ENCODE measurements at regions not wholly inside any gene's neighbourhood (a gene's known extent, or its start where the extent isn't known, plus 50 kb on each side); places are given as distances from the start of the nearest gene placed in this dataset.

- H3K9ac ChIP-seq = no peak overlapping the region
- no peaks in the 10 kb centered on the region for H3K36me3 Mint-ChIP-seq
- H3K4me1 ChIP-seq = peaks cover 24% of the 10 kb centered on the region
- DNase-seq (ENCODE audit: low spot score) = no peak
- no peak overlapping the region for H3K4me3 ChIP-seq
- H3K4me1 Mint-ChIP-seq = peaks cover 22% of the 10 kb centered on the region
- no peak overlapping the region for H3K4me2 ChIP-seq
- no peak overlapping the region for H3K27ac ChIP-seq
- H3K79me2 ChIP-seq (ENCODE audit: low read depth) = no peaks in the 10 kb centered on the region
- no peaks in the 10 kb centered on the region for H3F3A ChIP-seq (ENCODE audit: low read depth)
- H3K27me3 ChIP-seq = no peaks in the 10 kb centered on the region
- no peak overlapping the region for H2AFZ ChIP-seq (replicated peaks)
- H3K36me3 ChIP-seq = no peaks in the 10 kb centered on the region
- no peaks in the 10 kb centered on the region for H3K9me3 Mint-ChIP-seq
- H3K27me3 Mint-ChIP-seq (ENCODE audit: insufficient read depth, low read depth) = peaks cover 3% of the 10 kb centered on the region
- no peak overlapping the region for H3K4me3 Mint-ChIP-seq
- no peak for TF ChIP-seq EZH2 (IDR thresholded peaks at IDR 0.05)
- TF ChIP-seq CTCF (IDR thresholded peaks at IDR 0.05) = no peak
- no peak for TF ChIP-seq EZH2phosphoT487 (IDR thresholded peaks at IDR 0.05)
- H3K27ac Mint-ChIP-seq = no peak overlapping the region
- H3K9me3 ChIP-seq (ENCODE audit: low read depth) = no peaks in the 10 kb centered on the region
- no peaks in the 10 kb centered on the region for H4K20me1 ChIP-seq (ENCODE audit: low read depth)
Observed at GRCh38 chr10:129392855-129393254, 74.2 kb upstream of the MGMT start.

GRCh38 chr10:129393812-129394211, 73.2 kb upstream of the MGMT start:
- TF ChIP-seq CTCF (IDR thresholded peaks at IDR 0.05) (no peak), EZH2phosphoT487 (IDR thresholded peaks at IDR 0.05) (no peak), EZH2 (IDR thresholded peaks at IDR 0.05) (no peak)
- DNase-seq (ENCODE audit: low spot score) = no peak
- no peaks in the 10 kb centered on the region for H3F3A ChIP-seq (ENCODE audit: low read depth)

GRCh38 chr10:129394518-129395328, 72.3 kb upstream of the MGMT start:
- Mint-ChIP-seq H3K4me1 (peaks cover 22% of the 10 kb centered on the region), H3K36me3 (no peaks in the 10 kb centered on the region), H3K9me3 (no peaks in the 10 kb centered on the region), H3K27me3 (ENCODE audit: insufficient read depth, low read depth) (peaks cover 3% of the 10 kb centered on the region), H3K4me3 (peak overlapping the region; percentile 65), H3K27ac (no peak overlapping the region)
- H2AFZ ChIP-seq (replicated peaks) = no peak overlapping the region
- H3K79me2 ChIP-seq (ENCODE audit: low read depth) = no peaks in the 10 kb centered on the region
- H3K4me1 ChIP-seq = peaks cover 24% of the 10 kb centered on the region
- H3F3A ChIP-seq (ENCODE audit: low read depth) = no peaks in the 10 kb centered on the region
- no peak overlapping the region for H3K27ac ChIP-seq
- no peak overlapping the region for H3K4me2 ChIP-seq
- H3K4me3 ChIP-seq = no peak overlapping the region
- no peaks in the 10 kb centered on the region for H4K20me1 ChIP-seq (ENCODE audit: low read depth)
- no peak overlapping the region for H3K9ac ChIP-seq
- no peaks in the 10 kb centered on the region for H3K36me3 ChIP-seq
- no peaks in the 10 kb centered on the region for H3K27me3 ChIP-seq
- TF ChIP-seq CTCF (IDR thresholded peaks at IDR 0.05) (no peak), EZH2 (IDR thresholded peaks at IDR 0.05) (no peak), EZH2phosphoT487 (IDR thresholded peaks at IDR 0.05) (no peak)
- H3K9me3 ChIP-seq (ENCODE audit: low read depth) = no peaks in the 10 kb centered on the region
- DNase-seq (ENCODE audit: low spot score) = no peak

More at GRCh38 chr10:129393812-129394211, 73.2 kb upstream of the MGMT start:
- Histone ChIP-seq H3K9me3 (ENCODE audit: low read depth) (no peaks in the 10 kb centered on the region), H3K79me2 (ENCODE audit: low read depth) (no peaks in the 10 kb centered on the region), H3K4me1 (peaks cover 24% of the 10 kb centered on the region), H3K27ac (no peak overlapping the region), H4K20me1 (ENCODE audit: low read depth) (no peaks in the 10 kb centered on the region), H3K36me3 (no peaks in the 10 kb centered on the region), H3K4me2 (no peak overlapping the region), H2AFZ (replicated peaks) (no peak overlapping the region), H3K9ac (no peak overlapping the region), H3K27me3 (no peaks in the 10 kb centered on the region), H3K4me3 (no peak overlapping the region)
- Mint-ChIP-seq H3K27ac (no peak overlapping the region), H3K9me3 (no peaks in the 10 kb centered on the region), H3K4me1 (peaks cover 22% of the 10 kb centered on the region), H3K27me3 (ENCODE audit: insufficient read depth, low read depth) (peaks cover 3% of the 10 kb centered on the region), H3K4me3 (no peak overlapping the region), H3K36me3 (no peaks in the 10 kb centered on the region)
